Nephron progenitor cell (in vitro differentiated cells): ENCODE measurements at regions not wholly inside any gene's neighbourhood (a gene's known extent, or its start where the extent isn't known, plus 50 kb on each side); places are given as distances from the start of the nearest gene placed in this dataset.

ENCODE experiments used
- DNase-seq: peaks from one replicate; pipeline ENCODE4 v3.0.0; 2021
- H3K27ac Mint-ChIP-seq: 2 replicates; pipeline ENCODE4 v1.8.0; 2021; ENCODE audit warnings: mild to moderate bottlenecking, moderate library complexity, mixed read lengths
- H3K27me3 Mint-ChIP-seq: 2 replicates; pipeline ENCODE4 v1.8.0; 2021; ENCODE audit warnings: mild to moderate bottlenecking, low read depth, mixed read lengths; ENCODE audit not compliant: poor library complexity
- H3K36me3 Mint-ChIP-seq: 2 replicates; pipeline ENCODE4 v1.8.0; 2021; ENCODE audit warnings: low read depth, mixed read lengths
- H3K4me1 Mint-ChIP-seq: 2 replicates; pipeline ENCODE4 v1.8.0; 2021; ENCODE audit warnings: mixed read lengths
- H3K4me3 Mint-ChIP-seq: 2 replicates; pipeline ENCODE4 v1.8.0; 2021; ENCODE audit warnings: mild to moderate bottlenecking, moderate library complexity, mixed read lengths
- H3K9me3 Mint-ChIP-seq: 2 replicates; pipeline ENCODE4 v1.8.0; 2021; ENCODE audit warnings: mild to moderate bottlenecking, moderate library complexity, mixed read lengths
- CTCF ChIP-seq: fragments of 200-600 bp; sonication (generic); IDR thresholded peaks from 2 replicates; pipeline ENCODE4 v1.5.0; 2021; ENCODE audit warnings: antibody characterized with exemption

- H3K36me3 Mint-ChIP-seq: no peaks in the 10 kb centered on the region
- no peak overlapping the region for H3K4me3 Mint-ChIP-seq
- peaks cover 13% of the 10 kb centered on the region for H3K27me3 Mint-ChIP-seq
- no peak overlapping the region for H3K27ac Mint-ChIP-seq
- peaks cover 15% of the 10 kb centered on the region for H3K9me3 Mint-ChIP-seq
- DNase-seq: no peak
- TF ChIP-seq CTCF: no peak
- peaks cover 47% of the 10 kb centered on the region for H3K4me1 Mint-ChIP-seq
Measured at GRCh38 chr9:38181232-38181631, 112.2 kb upstream of the SHB start.

GRCh38 chr9:38180656-38181055 lies 111.6 kb upstream of the SHB start:
- Mint-ChIP-seq H3K27me3 (peaks cover 13% of the 10 kb centered on the region), H3K36me3 (no peaks in the 10 kb centered on the region), H3K27ac (no peak overlapping the region), H3K4me3 (no peak overlapping the region), H3K4me1 (peaks cover 41% of the 10 kb centered on the region), H3K9me3 (peaks cover 17% of the 10 kb centered on the region)
- DNase-seq: no peak
- TF ChIP-seq CTCF: no peak

GRCh38 chr9:38179965-38180364 lies 110.9 kb upstream of the SHB start:
- Mint-ChIP-seq H3K36me3 (no peaks in the 10 kb centered on the region), H3K27ac (no peak overlapping the region), H3K4me1 (peaks cover 40% of the 10 kb centered on the region), H3K27me3 (peaks cover 13% of the 10 kb centered on the region), H3K9me3 (peaks cover 17% of the 10 kb centered on the region), H3K4me3 (no peak overlapping the region)
- no peak for TF ChIP-seq CTCF
- DNase-seq: no peak

GRCh38 chr9:38178237-38178636 lies 109.2 kb upstream of the SHB start:
- Mint-ChIP-seq H3K27me3 (peaks cover 13% of the 10 kb centered on the region), H3K4me3 (no peak overlapping the region), H3K4me1 (peaks cover 35% of the 10 kb centered on the region), H3K36me3 (no peaks in the 10 kb centered on the region), H3K9me3 (peaks cover 17% of the 10 kb centered on the region), H3K27ac (no peak overlapping the region)
- no peak for DNase-seq
- no peak for TF ChIP-seq CTCF

GRCh38 chr9:38177680-38178079 lies 108.7 kb upstream of the SHB start:
- no peaks in the 10 kb centered on the region for H3K36me3 Mint-ChIP-seq
- TF ChIP-seq CTCF: no peak
- no peak overlapping the region for H3K27ac Mint-ChIP-seq
- H3K9me3 Mint-ChIP-seq: peaks cover 17% of the 10 kb centered on the region
- H3K27me3 Mint-ChIP-seq: peaks cover 13% of the 10 kb centered on the region
- DNase-seq: no peak
- no peak overlapping the region for H3K4me3 Mint-ChIP-seq
- H3K4me1 Mint-ChIP-seq: peaks cover 30% of the 10 kb centered on the region

GRCh38 chr9:38176251-38176650 lies 107.2 kb upstream of the SHB start:
- peaks cover 7% of the 10 kb centered on the region for H3K27me3 Mint-ChIP-seq
- peaks cover 16% of the 10 kb centered on the region for H3K4me1 Mint-ChIP-seq
- TF ChIP-seq CTCF: no peak
- peaks cover 24% of the 10 kb centered on the region for H3K9me3 Mint-ChIP-seq
- no peak for DNase-seq
- H3K4me3 Mint-ChIP-seq: no peak overlapping the region
- H3K27ac Mint-ChIP-seq: no peak overlapping the region
- H3K36me3 Mint-ChIP-seq: no peaks in the 10 kb centered on the region
